Stimulated activated CD8-positive, alpha-beta memory T cell treated with anti-CD3 and anti-CD28 coated beads, Interleukin-15, amount 100 ng/mL, for 48 hours (primary cell): ENCODE measurements at regions not wholly inside any gene's neighbourhood (a gene's known extent, or its start where the extent isn't known, plus 50 kb on each side); places are given as distances from the start of the nearest gene placed in this dataset.
"Not testable (repeated sequence)": the region's sequence is repeated elsewhere in the genome, so short reads cannot be mapped to it uniquely, and the experiment has no call there.

Experiments used
- DNase-seq, 2 donors: peaks; one replicate each; pipeline ENCODE4 v3.0.0-alpha.2; 2020; ENCODE audit warnings: low read depth in 2 of 2

GRCh38 chr18:8499810-8500675 is 109.2 kb upstream of the RAB12 start:
- DNase-seq, result no peak

GRCh38 chr18:8501044-8501443 is 108.2 kb upstream of the RAB12 start:
- DNase-seq, result no peak

GRCh38 chr18:8503248-8503647 is 106.0 kb upstream of the RAB12 start:
- no peak for DNase-seq

- DNase-seq, result no peak
Observed at GRCh38 chr18:8504424-8504823, 104.8 kb upstream of the RAB12 start.

GRCh38 chr18:8504880-8505435 is 104.3 kb upstream of the RAB12 start:
- DNase-seq, result no peak

- DNase-seq, result no peak
Observed at GRCh38 chr18:8506251-8507049, 102.8 kb upstream of the RAB12 start.

GRCh38 chr18:8507361-8507760 is 101.9 kb upstream of the RAB12 start:
- no peak for DNase-seq

- no peak for DNase-seq
Observed at GRCh38 chr18:8507915-8508705, 101.1 kb upstream of the RAB12 start.

GRCh38 chr18:8513249-8513648 is 96.0 kb upstream of the RAB12 start:
- DNase-seq, result no peak

- no peak for DNase-seq
Observed at GRCh38 chr18:8514409-8514808, 94.8 kb upstream of the RAB12 start.

GRCh38 chr18:8515142-8515865 is 93.9 kb upstream of the RAB12 start:
- no peak for DNase-seq

- no peak for DNase-seq
Observed at GRCh38 chr18:8516371-8517250, 92.6 kb upstream of the RAB12 start.

- no peak for DNase-seq
Observed at GRCh38 chr18:8517276-8517675, 92.0 kb upstream of the RAB12 start.

- DNase-seq, result no peak
Observed at GRCh38 chr18:8519102-8519501, 90.1 kb upstream of the RAB12 start.

- DNase-seq, result no peak
Observed at GRCh38 chr18:8520266-8520665, 89.0 kb upstream of the RAB12 start.

- no peak for DNase-seq
Observed at GRCh38 chr18:8522756-8523155, 86.5 kb upstream of the RAB12 start.

- no peak for DNase-seq
Observed at GRCh38 chr18:8525692-8526091, 83.5 kb upstream of the RAB12 start.

- DNase-seq, result no peak
Observed at GRCh38 chr18:8526332-8526731, 82.9 kb upstream of the RAB12 start.

- no peak for DNase-seq
Observed at GRCh38 chr18:8529609-8530008, 79.6 kb upstream of the RAB12 start.

GRCh38 chr18:8531084-8531483 is 78.2 kb upstream of the RAB12 start:
- not testable (repeated sequence) for DNase-seq
